ENCODE measurements at regions not wholly inside any gene's neighbourhood (a gene's known extent, or its start where the extent isn't known, plus 50 kb on each side); places are given as distances from the start of the nearest gene placed in this dataset.

DNA sequence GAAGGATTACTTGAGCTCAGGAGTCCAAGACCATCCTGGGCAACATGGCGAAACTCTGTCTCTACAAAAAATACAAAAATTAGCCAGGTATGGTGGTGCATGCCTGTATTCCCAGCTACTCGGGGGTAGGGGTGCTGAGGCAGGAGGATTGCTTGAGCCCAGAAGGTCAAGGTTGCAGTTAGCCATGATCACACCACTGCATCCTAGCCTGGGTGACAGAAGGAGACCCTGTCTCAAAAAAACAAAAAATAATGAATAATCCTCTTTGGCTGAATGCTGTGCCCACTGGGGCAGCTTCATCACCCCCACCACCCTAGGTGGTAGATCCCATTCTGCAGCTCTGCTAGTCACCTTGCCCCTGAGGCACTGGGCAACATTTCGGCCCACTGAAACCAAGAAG lies 109.4 kb downstream of the ZFP36L2 start:
- TF ChIP-seq, protein P1, sequence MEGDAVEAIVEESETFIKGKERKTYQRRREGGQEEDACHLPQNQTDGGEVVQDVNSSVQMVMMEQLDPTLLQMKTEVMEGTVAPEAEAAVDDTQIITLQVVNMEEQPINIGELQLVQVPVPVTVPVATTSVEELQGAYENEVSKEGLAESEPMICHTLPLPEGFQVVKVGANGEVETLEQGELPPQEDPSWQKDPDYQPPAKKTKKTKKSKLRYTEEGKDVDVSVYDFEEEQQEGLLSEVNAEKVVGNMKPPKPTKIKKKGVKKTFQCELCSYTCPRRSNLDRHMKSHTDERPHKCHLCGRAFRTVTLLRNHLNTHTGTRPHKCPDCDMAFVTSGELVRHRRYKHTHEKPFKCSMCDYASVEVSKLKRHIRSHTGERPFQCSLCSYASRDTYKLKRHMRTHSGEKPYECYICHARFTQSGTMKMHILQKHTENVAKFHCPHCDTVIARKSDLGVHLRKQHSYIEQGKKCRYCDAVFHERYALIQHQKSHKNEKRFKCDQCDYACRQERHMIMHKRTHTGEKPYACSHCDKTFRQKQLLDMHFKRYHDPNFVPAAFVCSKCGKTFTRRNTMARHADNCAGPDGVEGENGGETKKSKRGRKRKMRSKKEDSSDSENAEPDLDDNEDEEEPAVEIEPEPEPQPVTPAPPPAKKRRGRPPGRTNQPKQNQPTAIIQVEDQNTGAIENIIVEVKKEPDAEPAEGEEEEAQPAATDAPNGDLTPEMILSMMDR (IDR thresholded peaks at IDR 0.05) = no peak
- no peak for TF ChIP-seq SIN3A (IDR thresholded peaks at IDR 0.05; ENCODE audit: borderline replicate concordance, insufficient read depth, low read depth, low read length)
- no peak for TF ChIP-seq POLR2AphosphoS5 (IDR thresholded peaks at IDR 0.05; ENCODE audit: low read depth, low read length)

Measured in Panc1 (cell line).